HepG2 (cell line): ENCODE measurements at regions not wholly inside any gene's neighbourhood (a gene's known extent, or its start where the extent isn't known, plus 50 kb on each side); places are given as distances from the start of the nearest gene placed in this dataset.

ENCODE experiments used
- AHR ChIP-seq: IDR thresholded peaks from 2 replicates; pipeline ENCODE4 v1.6.1; 2018; ENCODE audit warnings: missing genetic modification reagents, missing compliant biosample characterization
- BRF2 ChIP-seq: sonication (generic); formaldehyde crosslinking; IDR thresholded peaks from 2 replicates; pipeline ENCODE4 v1.8.1; 2022; ENCODE audit warnings: mild to moderate bottlenecking, missing genetic modification reagents
- CENPX ChIP-seq: sonication (generic); formaldehyde crosslinking; IDR thresholded peaks from 2 replicates; pipeline ENCODE4 v1.9.0; 2021; ENCODE audit warnings: mild to moderate bottlenecking, missing genetic modification reagents, moderate library complexity
- DZIP1 ChIP-seq: sonication (generic); formaldehyde crosslinking; IDR thresholded peaks from 2 replicates; pipeline ENCODE4 v1.5.0; 2020; ENCODE audit warnings: mild to moderate bottlenecking, missing genetic modification reagents
- FOXJ3 ChIP-seq: sonication (generic); formaldehyde crosslinking; IDR thresholded peaks from 2 replicates; pipeline ENCODE4 v1.4.0; 2020; ENCODE audit warnings: missing genetic modification reagents, mild to moderate bottlenecking, borderline replicate concordance
- GATA4 ChIP-seq: sonication (generic); IDR thresholded peaks from 2 replicates; pipeline ENCODE4 v1.6.1; 2016; ENCODE audit warnings: antibody characterized with exemption, low read depth, borderline replicate concordance
- GMEB1 ChIP-seq: sonication (generic); formaldehyde crosslinking; IDR thresholded peaks from 2 replicates; pipeline ENCODE4 v1.5.1; 2020; ENCODE audit warnings: missing genetic modification reagents, mild to moderate bottlenecking, borderline replicate concordance
- PHF20 ChIP-seq: sonication (generic); formaldehyde crosslinking; IDR thresholded peaks from 2 replicates; pipeline ENCODE4 v1.5.0; 2020; ENCODE audit warnings: mild to moderate bottlenecking, missing genetic modification reagents
- PHF8 ChIP-seq: sonication (generic); formaldehyde crosslinking; IDR thresholded peaks from 2 replicates; pipeline ENCODE4 v1.5.0; 2020; ENCODE audit warnings: missing genetic modification reagents
- PRDM10 ChIP-seq: sonication (generic); formaldehyde crosslinking; IDR thresholded peaks from 2 replicates; pipeline ENCODE4 v1.4.0; 2020; ENCODE audit warnings: low read depth, missing genetic modification reagents
- STAG1 ChIP-seq: sonication (generic); formaldehyde crosslinking; IDR thresholded peaks from 2 replicates; pipeline ENCODE4 v1.4.0; 2020; ENCODE audit warnings: missing genetic modification reagents
- TFE3 ChIP-seq: IDR thresholded peaks from 2 replicates; pipeline ENCODE4 v1.6.1; 2016
- ZKSCAN1 ChIP-seq: fragments of 150-350 bp; IDR thresholded peaks from 2 replicates; pipeline ENCODE4 v1.6.1; 2014; ENCODE audit warnings: low read length
- ZNF232 ChIP-seq: sonication (generic); formaldehyde crosslinking; IDR thresholded peaks from 2 replicates; pipeline ENCODE4 v1.4.0; 2020; ENCODE audit warnings: missing genetic modification reagents, borderline replicate concordance
- ZNF274 ChIP-seq: sonication (generic); formaldehyde crosslinking; IDR thresholded peaks from 2 replicates; pipeline ENCODE4 v1.5.1; 2020; ENCODE audit warnings: mild to moderate bottlenecking, missing genetic modification reagents
- ZNF296 ChIP-seq: sonication (generic); formaldehyde crosslinking; conservative IDR thresholded peaks from 2 replicates; pipeline ENCODE4 v1.5.0; 2020; ENCODE audit warnings: mild to moderate bottlenecking, missing genetic modification reagents
- ZNF703 ChIP-seq: sonication (generic); formaldehyde crosslinking; IDR thresholded peaks from 2 replicates; pipeline ENCODE4 v1.5.1; 2020; ENCODE audit warnings: missing genetic modification reagents, mild to moderate bottlenecking, moderate library complexity, borderline replicate concordance
- ZNF747 ChIP-seq: sonication (generic); formaldehyde crosslinking; IDR thresholded peaks from 2 replicates; pipeline ENCODE4 v1.8.1; 2023; ENCODE audit warnings: missing genetic modification reagents, mild to moderate bottlenecking, borderline replicate concordance

- TF ChIP-seq PRDM10 (no peak), FOXJ3 (no peak), ZNF747 (CRISPR knock-in tag) (no peak), AHR (CRISPR knock-in tag) (no peak), ZNF703 (CRISPR knock-in tag) (0 out of 2 replicates have a peak, but pooled peaks have one; percentile 43), ZNF232 (CRISPR knock-in tag) (no peak), TFE3 (CRISPR knock-in tag) (no peak), STAG1 (CRISPR knock-in tag) (no peak), PHF8 (CRISPR knock-in tag) (no peak), GATA4 (no peak), CENPX (CRISPR knock-in tag) (no peak), ZNF274 (CRISPR knock-in tag) (peak; percentile 58; the same call in 1 of the 2 replicates), DZIP1 (peak; percentile 51; the same call in 1 of the 2 replicates), GMEB1 (CRISPR knock-in tag) (0 out of 2 replicates have a peak, but pooled peaks have one; percentile 18), ZNF296 (CRISPR knock-in tag) (0 out of 2 replicates have a peak, but pooled peaks have one; percentile 49), ZKSCAN1 (no peak), PHF20 (no peak), BRF2 (no peak)
Observed at GRCh38 chr9:89999534-90000370, 394.9 kb downstream of the GADD45G start (continued).
